ENCODE measurements at regions not wholly inside any gene's neighbourhood (a gene's known extent, or its start where the extent isn't known, plus 50 kb on each side); places are given as distances from the start of the nearest gene placed in this dataset.

DNA sequence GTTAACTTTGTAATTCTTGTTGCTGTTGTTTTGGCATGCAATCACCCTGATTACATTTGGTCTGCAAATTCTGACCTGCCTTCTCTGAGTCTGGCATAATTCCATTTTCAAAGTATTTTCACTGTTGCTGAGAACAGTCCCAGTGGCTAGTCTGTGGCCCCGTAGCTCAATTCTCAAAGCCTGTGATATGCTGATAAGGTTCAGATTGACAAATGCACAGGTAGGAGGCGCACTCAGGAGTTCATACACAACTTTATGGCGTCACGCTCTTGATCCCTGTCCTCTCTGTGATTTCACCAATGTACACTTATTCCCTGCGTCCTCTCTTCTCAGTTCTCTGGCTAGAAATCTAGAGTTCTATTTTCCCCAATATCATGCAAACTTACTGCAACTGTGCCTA is 376.6 kb upstream of the SLCO3A1 start:
- DNase-seq: no peak

DNA sequence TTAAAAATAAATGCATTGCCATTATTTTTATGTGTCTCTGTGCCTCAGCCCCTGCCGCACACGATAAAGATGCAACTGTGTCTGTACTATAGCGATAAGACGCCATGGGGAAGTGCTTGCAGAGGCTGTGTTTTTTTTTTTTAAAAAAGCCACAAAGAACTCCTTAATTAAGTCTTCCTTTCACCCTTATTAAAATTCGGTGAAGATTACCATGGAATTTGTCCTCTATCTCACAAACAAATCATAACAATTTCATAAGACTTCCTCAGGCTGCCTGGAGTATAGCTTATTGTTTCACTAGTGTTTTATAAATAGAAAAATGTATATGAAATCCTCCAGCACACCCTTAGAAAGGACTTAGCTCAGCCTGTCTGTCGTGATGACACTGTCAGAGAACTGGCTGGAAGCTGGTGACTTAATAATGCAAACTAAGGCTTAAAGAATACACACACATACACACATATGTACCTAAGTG is 374.8 kb upstream of the SLCO3A1 start:
- no peak for DNase-seq

DNA sequence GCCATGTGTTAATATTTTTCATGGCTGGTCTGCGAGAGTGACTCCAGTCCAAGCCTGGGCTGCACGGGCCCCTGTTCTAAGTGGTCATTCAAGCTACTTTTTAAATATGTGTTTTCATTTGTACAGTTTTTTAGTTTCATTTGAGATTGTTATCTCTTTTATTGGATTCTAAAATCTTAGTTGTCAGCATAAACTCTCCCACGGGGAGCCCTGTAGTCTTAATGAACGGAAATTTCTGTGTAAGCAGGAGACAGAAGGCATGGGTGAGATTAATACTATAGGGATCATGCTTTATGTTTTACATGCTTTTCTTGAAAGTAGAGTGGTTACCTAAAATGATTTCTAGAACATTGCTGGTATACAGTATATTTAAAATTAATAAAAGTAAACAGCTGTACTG is 373.1 kb upstream of the SLCO3A1 start:
- no peak for DNase-seq

DNA sequence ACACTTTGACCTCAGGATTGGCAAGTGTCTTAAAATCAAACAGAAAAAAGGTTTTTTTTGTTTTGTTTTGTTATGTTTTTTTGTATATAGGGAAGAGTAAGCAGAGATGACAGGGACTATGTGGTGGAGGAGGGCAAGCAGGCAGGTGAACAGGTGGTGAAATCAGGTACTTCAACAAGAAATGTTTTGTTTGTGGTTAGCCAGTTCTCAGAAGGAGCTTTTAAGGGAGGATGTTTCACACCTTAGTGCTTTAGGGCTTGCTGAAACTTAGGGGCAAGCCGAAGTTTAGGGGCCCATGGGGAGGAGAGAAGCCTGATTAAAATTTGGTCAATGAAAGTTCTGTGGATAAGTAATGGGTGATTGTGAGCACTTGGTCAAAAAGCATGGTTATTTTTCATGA is 370.7 kb upstream of the SLCO3A1 start:
- DNase-seq: no peak

DNA sequence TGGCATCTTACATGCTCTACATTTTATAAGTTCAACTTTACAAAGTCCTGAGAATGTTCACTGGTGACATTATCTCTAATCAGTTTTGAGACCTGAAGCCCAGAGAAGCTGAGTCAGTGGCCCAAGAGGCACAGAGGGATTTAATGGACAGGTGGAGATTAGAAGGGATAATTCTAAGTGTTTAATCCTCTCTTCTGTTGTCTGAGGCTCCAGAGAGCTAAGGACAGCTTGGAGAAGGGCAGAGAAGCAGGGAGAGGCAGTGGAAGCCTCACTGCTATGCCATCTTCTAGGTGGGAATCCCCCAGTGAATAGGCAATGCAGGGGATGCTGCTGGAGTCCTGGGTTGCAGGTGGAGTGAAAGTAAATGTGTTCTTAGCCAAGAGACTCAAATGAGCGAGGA is 369.4 kb upstream of the SLCO3A1 start:
- no peak for DNase-seq

DNA sequence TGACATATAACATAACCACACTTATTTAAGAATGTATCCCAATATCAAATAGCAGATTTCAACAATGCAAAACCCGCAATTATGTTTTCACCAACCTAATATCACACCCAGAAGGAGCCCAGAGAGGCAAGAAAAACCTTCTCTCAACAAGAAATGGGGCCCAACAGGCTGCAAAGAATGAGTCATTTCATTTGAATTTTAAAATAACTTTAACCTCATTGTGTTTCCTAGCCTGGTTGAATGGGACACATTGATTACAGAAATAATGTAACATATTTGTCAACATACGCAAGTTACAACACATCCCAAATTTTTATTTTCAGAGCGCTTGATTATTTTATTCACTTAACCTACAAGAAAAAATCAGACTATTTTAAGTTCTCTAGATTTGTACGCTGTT is 365.1 kb upstream of the SLCO3A1 start:
- no peak for DNase-seq

DNA sequence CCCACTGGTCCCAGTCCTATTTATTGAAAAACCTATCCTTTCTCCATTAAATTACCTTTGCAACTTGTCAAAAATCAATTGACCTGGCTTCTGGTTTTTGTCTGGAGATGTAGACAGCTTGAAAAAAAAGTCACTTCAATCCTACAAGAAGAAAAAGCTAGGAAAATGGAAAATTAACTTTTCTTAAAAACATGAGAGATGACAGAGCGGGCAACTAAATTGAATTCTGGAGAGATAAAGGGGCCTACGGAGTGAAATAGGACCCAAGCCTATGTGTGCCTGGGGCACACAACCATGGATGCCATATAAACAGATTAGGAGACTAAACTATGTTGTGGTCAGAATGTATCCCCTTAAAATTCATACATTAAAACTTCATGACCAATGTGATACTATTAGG is 363.3 kb upstream of the SLCO3A1 start:
- no peak for DNase-seq

DNA sequence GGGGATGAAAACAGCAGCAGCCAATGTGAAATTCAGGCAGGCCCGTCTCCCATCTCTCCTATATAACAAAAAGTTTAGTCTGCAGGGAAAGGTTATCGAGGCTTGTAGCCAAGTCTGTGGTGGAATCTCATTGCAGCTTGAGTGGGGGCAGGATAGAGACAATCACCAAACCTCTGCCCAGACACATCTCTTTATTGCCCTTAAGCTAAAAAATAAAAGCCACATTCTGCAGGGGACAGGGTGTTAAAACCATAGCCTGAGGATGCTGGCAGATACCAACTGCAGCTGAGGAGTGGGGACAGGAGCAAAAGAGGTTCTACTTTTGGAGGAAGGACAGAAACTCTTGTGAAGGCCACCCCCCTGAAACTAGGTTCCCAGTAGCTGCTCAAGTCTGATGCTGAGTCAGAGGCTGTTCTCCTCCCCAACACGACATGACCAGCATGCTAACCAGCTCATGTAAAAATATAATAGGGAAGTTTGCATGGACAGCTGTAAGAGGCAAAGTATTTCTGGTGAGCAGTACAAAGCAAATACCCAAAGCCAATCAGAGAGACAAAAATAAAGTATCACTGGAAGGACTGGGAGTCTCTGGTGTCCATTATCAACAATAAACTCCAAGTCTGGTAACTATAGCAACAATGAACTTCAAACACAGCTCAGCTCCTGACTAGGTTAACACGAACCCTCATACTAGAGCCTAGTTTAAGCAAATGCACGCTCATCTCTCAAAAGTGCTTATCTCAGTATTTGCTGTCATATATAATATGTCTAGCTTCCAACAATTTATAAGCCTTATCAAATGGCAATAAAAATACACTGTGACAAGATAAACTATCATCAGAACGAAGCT is 362.2 kb upstream of the SLCO3A1 start:
- DNase-seq: no peak

DNA sequence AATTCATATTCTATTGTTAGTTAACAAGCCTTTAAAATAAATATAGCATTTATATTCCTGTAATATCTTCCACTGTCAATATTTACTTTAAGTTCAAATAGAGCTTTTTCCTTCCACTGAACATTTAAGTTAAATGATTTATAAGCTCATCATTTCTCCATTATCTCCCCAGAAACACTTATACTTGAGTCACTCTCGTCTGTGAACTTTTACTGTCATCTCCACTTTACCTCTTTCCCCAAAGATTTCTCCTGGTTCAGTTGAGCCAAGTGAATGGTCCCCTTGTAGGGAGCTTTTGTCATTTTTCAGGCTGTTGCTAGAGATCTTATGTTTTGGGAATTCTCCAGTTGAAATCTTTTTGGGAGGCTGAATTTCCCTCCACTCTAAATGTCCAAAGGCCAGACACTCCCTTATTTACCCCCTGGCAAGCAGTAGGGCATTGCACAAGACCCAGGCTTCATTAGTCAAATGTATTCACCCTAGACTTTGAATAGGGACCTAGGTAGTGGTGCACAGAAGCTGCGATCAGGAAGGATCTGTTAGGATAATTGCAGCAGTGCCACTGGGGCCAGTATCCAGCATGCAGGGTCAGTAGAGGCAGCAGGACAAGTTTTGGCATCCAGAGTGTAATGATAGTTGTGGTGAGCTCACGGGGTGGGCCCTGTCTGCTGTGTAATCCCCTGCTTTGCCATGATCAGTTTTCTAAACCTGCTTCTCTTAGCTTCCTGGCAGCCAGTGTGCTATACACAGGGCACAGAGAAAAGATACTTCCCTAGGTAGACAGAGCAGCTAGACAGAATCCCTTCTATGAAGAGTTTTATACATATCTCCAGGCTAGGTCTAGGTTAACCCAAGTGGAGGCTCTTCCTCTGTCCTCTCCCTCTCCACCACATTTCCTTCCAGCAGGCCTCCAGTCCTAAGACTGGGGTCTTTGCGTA is 356.5 kb upstream of the SLCO3A1 start:
- DNase-seq: no peak

DNA sequence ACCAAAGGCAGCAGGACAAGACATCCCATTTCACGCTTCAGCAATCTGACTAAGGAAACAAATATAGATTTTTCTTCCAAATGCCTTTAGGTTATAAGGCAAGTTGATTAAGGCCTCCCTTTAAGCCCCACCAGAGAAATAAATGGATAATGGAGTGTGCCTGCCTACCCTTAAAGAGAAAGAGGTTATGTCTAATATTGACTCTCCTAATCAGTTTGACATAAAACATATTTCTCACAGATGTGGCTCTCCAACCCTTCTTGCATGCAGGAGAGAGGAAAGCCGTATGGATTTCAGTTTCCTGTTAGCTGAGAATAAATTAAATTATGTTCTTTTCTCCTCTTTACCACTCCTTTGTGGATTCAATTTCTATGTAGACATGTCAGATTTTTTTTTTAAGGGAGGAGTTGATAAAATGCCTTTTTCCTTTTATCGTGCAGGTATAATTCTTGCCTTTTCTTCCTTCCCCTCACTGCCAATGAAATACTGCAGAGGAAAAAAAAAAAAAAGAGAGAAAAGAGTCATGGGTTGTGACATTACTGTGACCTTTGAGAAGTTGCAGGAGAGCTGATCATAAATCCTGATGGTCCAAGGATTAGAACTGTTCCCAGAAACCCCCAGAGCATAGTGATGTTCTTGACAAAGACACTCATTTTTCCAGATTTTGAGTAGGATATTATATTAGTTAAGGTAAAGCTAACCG is 355.3 kb upstream of the SLCO3A1 start:
- no peak for DNase-seq

DNA sequence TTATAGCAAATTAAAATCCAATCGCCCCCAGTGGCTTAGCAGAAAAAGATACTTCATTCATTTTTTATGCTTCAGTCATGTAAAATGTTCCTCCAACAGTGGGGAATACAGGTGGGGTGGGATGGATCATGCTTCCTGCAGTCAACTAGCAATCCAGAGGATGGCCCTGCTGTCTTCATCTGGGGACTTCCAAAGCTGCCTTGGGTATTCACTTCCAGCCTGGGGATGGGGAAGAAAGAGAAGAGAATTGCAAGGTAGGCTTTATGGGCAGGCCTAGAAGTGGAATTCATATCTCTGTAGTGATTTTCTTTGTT is 354.8 kb upstream of the SLCO3A1 start:
- DNase-seq: no peak

DNA sequence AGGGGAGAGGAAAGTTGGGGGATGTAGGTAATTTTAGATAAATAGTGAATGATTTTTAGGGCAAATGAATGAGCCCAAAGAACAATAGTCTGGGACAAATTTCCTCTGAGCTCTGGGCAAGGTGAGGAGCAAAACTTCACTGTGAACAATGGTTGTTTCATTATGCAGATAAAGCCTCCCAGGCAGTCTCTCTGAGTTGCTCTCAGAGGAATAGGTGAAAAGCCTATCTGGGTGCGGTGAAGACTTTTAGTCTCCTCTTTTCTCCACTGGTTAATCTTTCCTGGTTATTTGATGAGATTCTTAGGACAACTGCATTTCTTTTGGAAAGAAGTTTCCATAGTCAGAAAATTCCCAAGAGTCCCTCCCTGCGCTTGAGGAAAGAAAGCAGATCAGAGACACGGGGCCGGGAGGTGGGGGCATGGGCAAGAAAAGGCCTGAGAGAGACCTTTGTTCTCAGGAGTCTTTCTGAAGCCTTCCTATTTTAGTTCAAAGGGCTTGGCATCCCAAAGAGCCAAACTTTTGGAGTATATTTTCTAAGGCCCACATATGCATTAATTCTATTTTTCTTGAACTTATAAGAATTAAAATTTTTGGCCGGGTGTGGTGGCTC is 353.6 kb upstream of the SLCO3A1 start:
- no peak for DNase-seq

DNA sequence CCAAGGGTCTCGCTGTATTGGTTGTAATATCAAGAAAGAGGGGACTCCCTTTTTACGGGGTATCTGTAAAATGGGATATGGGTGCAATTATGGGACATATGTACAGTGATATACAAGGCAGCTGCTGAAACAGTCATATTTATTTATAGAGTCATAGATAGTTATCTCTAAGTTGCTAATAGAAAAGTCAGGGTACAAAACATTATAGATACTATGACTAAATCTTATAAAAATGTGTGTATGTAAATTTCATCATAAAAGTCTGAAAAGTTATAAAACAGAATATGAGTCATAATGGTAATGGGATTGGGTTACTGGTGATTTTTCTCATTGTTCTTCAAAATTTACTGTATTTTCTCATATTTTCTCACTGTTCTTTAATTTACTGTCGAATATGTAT is 344.9 kb upstream of the SLCO3A1 start:
- DNase-seq: peak; percentile 43

DNA sequence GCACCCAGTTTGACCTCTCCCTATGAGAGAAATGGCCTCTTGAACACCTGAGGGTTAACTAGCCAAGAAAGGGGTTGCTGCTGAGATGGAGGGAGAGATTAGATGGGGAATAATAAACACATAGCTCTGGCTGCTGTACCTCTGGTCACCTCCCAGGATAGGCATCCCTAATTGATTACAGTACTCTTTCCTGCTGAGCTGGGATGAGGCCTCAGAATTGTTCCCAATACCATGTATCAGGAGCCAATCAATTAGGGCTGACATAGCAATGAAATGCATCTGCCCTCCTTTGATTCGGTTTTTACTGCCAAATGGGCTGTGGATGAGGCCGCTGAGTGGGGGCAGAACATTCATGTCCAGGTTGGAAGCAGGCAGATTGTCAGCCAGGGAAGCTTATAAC is 339.4 kb upstream of the SLCO3A1 start:
- DNase-seq: no peak

DNA sequence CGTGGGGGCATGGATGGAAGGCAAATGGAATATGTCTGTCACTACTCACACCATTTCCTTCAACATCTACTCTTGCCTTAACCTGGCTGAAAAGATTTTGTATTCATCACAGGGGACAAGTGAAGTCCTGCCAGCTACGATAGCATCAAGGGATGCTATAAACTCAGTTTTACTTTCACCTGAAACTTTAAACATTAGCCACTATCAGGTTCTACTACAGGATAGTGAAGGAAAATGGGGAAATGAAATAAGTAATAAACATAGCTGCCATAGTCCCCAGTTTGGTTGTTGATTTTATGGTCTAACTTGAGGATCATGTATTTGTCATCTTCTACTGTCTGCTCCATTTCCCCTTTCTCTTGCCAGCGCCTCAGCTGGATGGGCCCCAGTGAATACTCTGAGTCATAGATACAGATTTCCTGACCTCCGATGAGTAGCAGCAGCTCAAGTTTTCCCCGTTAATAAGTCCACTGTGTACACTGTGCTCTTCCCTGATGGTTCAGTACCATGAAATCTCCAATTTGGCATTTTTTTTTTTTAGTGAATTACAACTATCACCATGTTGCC is 338.2 kb upstream of the SLCO3A1 start:
- peak; percentile 72 for DNase-seq

DNA sequence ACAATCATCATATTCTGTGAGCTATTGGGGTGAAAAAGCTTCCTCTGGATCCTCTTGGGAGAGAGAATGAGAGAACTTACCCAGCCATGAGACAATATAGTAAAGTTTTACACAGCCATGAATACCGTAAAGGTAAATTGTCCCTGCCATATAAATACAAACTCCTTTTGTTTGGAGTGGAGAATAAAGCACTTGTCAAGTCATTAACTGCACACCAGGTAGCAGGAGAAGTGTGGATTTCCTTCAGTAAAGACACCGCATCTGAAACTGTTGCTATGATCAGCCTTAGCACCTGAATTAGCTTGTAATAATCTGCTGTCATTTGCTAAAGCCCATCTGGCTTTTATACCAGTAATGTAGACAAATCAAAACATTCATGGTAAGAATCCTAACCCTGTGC is 336.6 kb upstream of the SLCO3A1 start:
- no peak for DNase-seq

DNA sequence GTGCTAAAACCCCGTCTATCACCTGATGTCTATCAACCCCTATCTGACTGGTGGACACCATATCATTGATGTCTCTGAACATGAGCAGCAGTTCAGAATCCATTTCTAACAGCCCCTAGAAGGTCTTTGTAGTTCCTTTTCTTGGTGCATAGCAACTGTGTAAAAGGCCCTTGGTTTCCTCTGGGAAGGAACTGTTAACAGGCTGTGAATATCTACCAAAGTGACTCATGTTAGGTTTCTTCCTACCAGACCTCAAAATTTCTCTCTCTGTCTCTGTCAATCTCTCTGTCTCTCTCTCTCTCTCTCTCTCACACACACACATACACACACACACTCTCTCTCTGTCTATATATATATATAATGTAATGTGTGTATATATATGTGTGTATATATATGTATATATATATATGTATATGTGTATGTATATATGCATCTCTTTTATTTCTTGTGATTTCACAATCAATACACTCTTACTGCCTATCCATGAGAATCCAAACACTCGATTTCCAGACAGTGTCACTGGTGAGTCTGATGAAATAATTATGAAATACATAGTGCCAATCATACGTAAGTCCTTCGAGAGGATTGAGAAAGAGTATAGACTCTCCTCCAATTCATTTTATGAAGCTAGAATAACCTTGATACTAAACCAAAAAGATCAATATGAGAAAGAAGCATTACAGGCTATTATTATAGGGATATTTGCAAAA is 335.9 kb upstream of the SLCO3A1 start:
- no peak for DNase-seq

DNA sequence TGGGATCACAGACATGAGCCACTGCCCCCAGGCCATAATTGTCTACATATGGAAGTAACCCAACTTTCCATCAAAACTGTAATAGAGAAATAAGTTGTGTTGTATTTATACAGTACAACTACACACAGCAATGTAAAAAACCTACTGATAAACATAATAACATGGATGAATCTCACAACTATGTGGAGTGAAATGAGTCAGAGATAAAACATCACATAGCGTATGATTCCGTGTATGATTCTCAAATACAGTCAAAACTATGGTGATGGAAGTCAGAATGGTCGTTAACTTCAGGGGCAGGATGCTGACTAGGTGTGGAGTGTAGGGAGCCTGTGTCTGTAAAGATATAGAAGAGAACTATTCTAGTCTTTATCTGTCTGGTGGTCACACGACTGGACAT is 332.7 kb upstream of the SLCO3A1 start:
- peak; percentile 45 for DNase-seq

DNA sequence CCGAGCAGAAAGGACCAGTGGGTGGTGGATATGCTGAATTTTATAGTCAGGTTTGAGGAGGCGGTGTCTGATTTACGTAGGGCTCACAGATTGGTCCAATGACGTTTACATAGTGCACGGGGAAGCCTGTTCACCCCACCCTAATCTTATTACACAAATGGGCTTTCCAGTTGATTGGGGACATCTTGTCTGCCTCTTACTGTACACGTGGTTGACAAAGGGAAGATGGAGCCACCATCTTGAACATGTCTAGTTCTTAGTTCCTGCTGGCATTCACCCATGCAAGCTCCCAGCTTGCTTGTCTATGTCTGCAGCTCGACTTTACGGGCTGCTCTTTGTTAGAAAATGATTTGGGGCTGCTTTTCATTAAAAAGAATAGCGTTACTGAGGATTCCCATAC is 332.0 kb upstream of the SLCO3A1 start:
- DNase-seq: no peak

DNA sequence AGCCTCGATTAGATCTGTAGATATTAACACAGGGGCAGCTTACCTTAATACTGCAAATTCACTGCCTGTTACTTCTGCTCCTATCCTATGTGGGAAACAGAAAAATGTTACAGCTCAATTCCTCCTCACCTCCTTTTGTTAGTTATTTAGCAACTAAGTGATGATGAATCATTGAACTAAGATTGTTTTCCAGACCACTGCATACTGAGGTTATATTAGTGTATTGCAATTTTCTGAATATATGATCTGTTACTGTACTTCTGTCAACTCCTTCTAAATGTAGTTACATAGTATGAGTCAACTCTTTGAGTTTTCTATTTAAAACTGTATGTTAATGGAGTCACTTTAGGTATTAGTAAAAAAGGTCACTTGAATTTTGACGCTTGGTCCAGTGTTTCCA is 331.5 kb upstream of the SLCO3A1 start:
- peak; percentile 27 for DNase-seq

DNA sequence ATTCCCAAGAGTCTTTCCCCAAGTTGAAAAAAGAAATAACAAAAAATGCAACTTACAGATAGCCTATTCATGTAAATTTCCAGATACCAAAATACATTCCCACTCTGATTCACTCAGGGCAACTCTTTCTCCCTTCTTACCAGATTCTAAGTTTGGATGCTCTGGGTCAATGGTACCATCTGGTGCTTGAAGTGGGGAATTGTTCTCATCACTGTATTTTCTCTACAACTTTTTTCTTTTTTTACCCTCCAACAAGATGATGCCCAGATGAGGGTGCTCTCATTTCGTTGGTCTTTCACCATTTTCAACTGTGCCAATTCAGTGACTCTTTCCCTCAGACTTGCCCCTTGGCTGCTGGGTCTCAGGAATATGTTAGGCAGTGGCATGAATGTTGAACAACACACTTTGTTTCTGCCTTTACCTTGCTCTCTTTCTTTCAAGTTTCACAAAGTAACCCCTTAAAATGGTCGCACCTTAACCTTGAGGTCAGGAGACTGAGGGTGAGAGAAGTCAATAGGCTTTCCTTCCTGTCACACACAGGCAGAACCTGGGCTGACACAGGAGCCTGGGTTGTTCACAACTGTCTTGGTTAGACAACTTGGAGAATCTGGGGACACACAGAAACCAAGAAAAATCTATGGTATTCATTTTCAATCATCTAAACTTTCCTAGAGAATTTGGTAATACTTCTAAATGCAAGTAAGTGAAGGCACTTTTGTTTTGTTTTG is 330.7 kb upstream of the SLCO3A1 start:
- DNase-seq: peak; percentile 18

Data from EL (cell line).